ENCODE measurements at regions not wholly inside any gene's neighbourhood (a gene's known extent, or its start where the extent isn't known, plus 50 kb on each side); places are given as distances from the start of the nearest gene placed in this dataset.
A peak's percentile ranks its signal among the peaks of the same experiment; 100 is the strongest.
"Not testable (repeated sequence)": the region's sequence is repeated elsewhere in the genome, so short reads cannot be mapped to it uniquely, and the experiment has no call there.

DNA sequence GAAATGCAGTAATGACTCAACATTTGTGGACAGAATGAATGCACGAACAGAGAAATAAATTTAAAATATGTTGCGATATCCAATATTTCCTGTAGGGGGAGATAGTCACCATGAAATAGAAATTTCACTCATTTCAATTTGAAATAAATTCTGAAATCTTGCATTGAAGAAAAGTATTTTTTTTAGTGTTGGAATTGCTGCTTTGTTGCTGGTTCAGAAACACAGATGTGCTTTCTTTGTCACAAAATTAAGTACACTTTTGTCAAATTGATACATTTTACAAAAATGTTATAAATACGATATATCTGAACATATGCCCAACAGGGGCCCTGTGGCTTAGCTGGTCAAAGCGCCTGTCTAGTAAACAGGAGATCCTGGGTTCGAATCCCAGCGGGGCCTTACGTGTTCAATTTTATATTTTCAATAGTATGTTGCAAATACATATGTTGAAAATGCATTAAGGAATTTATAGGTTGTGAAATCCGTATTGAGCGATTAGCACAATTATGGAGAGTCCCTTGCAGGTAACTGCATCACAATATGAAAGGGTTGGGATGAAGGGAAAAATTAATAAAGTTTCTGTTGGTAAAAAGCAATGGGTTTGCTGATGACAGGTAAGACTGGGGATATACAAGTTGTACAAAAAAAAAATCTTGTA, 85.4 kb upstream of the PRSS16 start:
- peak; percentile 43 to 73 (median 66) for DNase-seq

DNA sequence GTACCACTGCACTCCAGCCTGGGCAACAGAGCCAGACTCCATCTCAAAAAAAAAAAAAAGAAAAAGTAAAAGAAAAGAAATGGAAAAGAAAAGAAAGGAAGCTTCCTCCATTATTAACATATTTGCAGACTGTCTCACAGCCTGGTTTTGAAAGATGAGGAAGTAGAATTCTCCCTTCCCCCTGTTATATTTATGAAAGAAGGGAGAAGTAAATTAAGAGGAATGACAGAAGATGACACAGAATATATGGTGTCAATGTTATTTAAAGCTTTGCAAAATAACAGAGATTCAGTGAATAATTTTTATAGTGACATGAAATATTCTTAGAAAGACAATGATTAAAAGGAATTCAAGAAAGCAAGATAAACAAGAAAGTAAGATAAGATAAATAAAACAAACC, 83.7 kb upstream of the PRSS16 start:
- peak in 2 of 4 experiments; percentile 60 to 61 for DNase-seq

DNA sequence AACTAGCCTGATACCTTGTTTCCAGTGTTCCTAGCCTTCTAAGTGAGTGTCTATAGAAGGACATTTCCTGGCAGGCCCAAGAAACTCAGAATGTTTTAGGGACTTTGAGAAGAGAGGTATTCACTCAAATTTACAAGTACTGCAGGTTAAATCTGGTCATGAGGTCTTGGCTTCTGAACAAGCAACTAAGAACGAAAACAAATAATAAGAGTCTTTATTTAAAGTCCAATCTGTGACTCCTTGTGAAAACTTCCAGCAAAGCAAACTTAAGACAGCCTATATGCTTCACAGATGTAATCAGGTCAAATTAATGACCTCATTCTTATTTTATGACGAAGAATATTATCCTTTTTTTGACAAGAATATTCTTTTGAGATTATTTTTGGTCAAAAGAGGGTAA, 79.4 kb upstream of the PRSS16 start:
- no peak for DNase-seq

DNA sequence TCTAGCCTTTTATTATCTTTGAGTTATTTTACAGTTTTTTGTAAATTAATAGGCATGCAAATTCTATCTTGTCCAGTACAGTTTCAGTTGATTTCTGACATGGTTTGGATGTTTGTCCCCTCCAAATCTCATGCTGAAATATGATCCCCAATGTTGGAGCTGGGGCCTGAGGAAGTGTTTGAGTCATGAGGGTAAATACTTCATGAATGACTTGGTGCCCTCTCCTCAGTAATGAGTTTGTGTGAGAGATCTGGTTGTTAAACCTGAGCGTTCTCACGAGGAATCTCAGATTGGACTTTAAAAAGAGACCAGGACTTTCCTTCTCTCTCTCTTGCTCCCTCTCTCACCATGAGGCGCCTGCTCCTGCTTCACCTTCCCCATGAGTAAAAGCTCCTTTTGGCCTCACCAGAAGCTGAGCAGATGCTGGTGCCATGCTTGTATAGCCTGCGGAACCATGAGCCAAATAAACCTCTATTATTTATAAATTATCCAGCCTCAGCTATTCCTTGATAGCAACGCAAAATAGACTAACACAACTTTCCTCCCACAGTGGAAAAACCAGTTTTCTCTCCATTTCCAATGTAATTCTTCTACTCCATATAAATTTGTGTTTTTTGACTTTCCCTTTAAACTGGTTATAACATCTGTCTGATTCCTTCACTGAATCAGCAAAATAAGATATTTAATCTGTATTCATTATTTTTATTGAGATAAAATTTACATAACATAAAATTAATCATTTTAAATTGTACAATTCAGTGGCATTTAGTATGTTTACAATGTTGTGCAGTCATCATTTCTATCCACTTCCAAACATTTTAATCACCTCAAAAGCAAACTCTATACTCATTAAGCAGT, 78.7 kb upstream of the PRSS16 start:
- no peak for DNase-seq

DNA sequence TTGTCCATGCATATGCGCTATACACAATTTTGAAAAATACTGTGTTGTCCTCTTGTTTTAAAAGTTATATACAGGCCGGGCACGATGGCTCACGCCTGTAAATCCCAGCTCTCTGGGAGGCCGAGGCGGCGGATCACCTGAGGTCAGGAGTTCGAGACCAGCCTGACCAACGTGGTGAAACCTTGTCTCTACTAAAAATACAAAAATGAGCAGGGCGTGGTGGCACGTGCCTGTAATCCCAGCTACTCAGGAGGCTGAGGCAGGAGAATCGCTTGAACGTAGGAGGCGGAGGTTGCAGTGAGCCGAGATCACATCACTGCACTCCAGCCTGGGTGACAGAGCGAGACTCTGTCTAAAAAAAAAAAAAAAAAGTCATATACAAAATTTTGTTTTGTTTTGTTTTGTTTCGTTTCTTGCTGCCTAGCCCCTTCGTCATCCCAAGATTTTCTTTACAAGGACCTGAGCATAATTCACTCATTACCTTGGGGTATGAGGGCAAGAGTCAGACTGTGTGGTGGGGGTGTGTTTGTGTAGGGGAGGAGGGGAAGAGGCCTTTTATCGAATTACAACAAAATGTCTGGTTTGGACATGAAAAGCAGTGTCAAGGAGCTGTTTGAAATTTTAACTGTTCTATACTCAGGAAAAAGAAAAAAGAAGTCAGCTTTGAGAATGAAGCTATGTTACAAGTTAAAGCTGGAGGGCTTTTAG, 74.8 kb upstream of the PRSS16 start:
- not testable (repeated sequence) for DNase-seq

DNA sequence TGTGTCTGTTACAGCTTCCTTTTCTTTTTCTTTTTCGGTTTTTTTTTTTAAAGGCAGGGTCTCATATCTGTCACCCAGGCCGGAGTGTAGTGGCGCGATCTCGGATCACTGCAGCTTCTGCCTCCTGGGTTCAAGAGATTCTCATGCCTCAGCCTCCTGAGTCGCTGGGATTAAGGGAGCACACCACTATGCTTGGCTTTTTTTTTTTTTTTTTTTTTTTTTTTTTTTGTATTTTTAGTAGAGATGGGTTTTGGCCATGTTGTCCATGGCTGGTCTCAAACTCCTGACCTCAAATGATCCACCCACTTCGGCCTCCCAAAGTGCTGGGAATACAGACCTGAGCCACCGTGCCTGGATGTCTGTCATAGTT, 74.3 kb upstream of the PRSS16 start:
- not testable (repeated sequence) for DNase-seq

DNA sequence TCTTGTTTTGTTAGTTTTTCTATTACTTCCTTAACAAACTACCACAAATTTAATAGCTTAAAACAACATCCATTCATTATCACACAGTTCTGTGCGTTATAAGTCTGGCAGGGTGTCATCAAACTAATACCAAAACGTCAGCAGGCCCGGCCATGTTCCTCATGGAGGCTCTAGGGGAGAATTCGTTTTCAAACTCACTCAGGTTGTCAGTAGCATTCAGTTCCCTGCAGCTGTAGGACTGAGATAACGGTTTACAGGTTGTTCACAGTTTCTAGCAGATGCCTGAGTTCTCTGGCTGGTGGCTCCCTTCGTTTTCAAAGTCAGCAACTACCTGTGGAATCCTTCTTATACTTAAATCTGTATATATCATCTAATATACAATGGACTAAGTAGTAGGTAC, 72.5 kb upstream of the PRSS16 start:
- DNase-seq = no peak

DNA sequence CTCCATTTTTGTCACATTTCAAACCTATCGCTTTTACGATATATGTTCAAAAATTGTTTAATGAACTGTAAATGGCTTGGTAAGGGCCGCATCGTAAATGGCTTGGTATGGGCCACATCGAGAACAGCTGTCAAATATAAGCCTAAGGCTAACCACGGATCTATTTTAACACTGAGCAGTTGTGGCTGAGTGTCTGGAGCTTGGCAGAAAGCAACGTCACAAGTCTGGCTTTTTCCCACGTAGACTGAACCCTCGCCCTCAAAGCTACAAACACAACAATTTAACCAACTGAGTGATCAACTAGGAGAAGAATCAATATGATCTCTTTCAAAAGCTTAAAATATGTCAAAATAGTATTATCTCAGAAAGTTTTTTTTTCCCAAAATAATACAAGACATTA, 71.4 kb upstream of the PRSS16 start:
- no peak for DNase-seq

DNA sequence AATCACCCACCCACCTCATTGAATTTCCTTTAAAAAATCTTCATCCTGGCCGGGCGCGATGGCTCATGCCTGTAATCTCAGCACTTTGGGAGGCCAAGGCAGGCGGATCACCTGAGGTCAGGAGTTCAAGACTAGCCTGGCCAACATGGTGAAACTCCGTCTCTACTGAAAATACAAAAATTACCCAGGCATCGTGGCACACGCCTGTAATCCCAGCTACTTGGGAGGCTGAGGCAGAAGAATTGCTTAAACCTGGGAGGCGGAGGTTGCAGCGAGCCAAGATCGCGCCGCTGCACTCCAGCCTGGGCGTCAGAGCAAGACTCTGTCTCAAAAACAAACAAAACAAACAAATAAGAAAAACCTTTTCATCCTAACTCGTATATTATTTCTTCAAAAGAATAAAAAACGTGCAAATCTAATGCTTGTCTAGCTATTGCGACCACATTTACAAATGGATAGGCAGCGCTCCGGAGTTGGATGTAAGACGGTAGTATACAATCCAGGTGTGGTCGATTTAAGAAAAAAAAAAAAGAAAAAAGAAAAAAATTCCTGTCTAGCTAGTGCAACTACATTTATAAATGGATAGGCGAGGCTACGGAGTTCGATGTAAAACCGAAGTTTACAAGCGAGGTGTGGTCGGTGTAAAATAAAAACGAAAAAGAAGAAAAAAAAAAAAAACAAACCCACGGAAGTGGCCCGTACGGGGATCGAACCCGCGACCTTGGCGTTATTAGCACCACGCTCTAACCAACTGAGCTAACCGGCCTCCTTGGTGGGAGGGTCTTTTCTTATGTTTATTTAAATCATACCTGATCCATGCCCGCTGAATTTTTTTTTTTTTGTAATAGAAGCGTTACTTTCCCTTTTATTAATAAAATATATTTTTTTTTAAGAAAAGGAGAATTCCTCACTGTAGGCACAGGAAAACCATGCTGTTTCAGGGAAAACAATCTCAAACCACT, 70.7 kb upstream of the PRSS16 start:
- peak; percentile 58 to 79 (median 76) for DNase-seq

DNA sequence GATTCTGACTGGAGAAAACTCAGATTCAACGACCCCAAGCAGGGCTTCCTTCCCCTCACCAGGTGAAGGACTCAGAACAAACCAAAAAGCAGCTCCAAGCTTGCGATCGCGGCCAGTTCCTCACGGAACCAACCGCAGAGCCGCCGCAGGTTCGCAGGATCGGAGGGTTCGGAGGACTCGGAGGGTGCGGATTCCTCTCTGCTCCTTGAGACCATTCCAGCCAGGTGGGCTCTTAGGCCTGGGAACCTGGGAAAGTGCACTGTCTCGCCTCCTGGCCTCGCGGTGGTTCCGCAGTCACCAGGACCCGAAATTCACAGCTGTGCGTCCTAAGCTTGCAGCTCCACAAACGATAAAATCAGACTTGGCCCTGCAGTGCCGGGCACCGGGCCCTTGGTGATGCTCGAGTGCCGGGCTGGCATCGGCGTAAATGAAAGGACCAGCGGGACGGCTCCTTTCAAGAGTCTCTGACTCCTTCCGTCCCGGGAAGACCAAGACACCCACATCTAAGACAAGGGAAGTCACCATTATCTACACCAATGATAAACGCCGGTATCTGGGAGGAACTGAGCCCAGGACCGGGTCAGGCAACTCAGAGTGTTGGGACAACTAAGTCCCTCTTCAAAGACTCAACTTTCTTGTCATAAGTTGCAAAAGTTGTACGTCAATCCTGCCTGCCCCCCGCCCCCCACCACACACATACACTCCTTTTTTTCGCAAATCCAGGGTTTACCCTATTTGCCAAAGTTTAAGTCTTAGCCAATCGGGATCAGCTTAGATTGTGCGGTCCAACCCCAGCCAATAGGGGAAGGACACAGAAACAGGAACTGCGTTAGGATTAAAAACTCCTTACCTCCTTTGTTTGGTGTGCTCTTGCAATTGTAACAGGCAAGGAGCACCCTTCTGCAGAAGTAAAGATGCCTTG, 69.8 kb upstream of the PRSS16 start:
- DNase-seq = peak; percentile 87 to 92 (median 90)

DNA sequence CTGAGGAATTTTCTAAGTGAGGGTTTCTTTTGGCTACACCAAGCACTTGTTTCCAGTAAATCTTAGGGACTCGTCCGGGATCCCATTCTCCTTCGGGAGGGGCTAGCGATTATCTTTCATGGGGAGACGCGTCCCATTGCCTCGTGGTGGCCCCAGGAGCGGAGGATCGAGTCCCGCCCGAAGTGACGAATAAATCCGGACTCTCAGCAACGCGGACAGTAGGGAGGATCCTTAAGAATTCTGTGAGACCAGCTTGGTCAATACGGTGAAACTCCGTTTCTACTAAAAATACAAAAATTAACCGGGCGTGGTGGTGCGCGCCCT, 69.1 kb upstream of the PRSS16 start:
- no peak for DNase-seq

DNA sequence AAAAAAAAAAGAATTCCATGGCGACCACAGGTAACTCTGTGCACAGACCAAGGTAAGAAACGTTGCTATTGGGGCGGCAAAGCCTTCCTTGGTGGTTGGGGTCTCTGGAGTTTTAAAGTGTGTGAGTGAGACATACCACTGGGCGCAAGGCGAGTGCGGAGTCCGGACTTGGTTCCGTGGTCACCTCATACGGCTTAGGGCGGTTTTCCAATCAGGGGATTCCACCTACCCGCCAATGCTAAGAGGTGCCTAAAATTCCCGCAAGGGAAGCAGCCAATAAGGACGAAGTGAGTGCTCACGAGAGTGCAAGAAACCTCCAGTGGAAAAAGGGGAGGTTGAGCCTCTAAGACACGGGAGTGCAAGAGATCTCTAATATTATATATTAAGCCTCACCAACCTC, 68.6 kb upstream of the PRSS16 start:
- DNase-seq = no peak

DNA sequence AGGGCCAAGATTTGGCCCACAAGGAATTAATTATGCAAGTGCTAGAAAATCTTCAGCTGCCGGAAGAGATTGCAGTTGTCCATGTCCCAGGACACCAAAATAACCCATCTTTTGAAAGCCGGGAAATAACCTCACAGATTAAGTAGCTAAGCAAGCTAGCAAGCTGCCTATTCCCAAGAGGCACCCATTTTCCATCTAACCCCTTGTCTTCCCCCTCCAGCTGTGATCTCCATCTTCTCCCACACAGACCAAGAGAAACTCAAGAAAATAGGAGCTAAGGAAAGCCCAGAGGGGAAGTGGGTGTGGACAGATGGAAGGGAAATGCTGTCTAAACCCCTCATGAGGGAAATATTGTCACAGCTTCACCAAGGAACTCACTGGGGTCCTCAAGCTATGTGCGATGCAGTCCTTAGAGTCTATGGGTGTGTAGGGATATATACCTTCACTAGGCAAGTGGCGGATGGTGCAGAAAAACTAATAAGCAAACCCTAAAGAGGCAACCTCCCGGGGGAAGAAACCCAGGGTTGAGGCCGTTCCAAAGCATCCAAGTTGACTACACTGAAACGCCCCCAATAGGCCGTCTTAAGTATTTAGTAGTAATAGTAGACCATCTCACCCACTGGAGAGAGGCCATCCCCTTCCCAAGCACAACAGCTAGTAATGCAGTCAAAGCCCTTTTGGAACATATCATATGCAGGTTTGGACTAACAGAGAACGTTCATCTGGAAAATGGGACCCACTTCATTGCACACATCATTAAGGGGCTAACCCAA, 64.3 kb upstream of the PRSS16 start:
- no peak for DNase-seq

DNA sequence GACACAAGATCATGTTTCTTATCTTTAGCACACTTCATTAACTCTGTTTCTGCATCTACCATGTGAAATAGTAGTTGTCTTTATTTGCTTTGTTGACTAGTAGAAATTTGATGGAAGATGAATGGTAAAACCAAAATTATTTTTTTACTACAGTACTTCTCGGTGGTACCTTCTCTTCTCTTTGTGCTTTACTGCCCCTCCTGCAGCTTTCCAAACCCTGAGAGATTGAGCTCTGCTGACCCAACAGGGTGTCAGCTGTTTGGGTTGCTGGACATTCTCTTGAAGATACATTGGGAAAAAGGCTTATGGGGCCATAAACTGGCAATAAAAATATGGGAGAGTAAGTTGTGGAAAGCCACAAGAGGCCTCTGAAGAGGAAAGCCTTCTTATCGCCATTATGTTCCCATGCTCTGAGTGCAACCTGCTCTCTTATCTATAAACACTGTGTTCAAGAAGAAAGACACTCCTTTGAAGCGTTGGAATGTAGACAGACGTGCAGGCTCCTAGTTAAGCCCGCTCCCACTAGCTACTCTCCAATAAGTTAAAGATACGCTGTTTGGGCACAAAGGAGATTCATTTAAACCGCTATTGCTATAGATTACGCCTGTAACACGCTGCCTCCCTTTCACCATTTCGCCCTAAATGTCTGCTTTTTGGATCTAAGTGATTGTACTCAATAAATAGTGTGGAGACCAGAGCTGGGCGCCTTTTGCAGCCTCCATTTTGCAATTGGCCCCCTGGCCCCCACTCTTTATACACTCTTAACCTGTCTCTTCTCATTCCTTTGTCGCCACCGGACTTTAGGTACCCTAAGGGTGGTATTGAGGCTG, 60.1 kb upstream of the PRSS16 start:
- no peak for DNase-seq

DNA sequence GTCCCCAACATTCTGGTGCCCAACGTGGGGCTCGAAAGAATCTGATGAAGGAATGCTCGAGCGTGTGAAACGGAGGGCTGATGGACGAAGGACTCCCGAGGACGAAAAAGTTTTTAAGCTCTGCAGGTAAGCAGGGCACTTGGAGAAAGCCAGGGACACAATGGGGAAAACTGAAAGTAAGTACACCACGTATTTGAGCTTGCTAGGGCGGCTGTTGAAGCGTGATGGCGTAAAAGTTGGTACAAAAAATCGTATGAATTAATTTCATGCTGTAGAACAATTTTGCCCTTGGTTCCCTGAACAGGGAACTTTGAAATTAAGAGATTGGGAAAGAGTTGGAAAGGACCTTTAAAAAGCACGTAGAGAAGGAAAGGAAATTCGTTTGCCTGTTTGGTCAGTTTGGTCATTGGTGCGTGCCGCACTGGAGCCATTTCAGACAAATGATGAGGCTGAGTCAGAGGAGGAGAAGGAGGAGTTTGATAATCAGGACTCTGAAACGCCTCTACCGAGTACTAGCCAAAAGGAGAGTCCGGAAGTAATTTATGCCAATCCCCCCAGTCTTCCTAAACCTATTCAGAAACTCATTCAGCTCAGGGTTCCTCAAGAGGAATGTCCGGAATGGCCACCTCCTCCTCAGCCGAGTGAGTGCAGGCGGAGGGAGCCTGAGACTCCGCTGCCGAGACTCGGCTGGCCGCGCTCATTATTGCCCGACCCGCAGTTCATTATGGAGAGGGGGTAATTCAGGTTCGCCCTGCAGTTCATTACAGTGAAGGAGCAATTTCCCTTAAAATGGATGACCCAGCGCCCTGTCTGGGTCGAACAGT, 59.2 kb upstream of the PRSS16 start:
- peak; percentile 50 to 71 (median 68) for DNase-seq

DNA sequence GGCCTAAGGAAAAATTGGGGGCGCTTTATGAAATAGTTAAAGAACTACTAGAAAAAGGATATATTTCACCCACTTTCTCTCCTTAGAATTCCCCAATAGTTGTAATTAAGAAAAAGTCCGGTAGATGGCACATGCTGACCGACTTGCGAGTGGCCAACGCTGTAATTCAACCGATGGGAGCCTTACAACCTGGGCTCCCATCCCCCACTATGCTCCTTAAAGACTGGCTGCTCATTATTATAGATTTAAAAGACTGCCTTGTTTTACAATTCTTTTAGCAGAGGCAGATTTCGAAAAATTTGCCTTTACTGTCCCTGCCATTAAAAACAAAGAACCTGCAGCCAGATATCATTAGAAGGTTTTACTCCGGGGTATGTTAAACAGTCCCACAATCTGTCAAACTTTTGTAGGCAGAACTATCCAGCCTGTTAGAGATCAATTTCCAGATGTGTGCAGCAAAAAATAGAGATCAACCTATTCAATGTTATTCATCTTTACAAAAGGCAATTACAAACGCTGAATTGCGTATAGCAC, 58.5 kb upstream of the PRSS16 start:
- peak; percentile 69 to 86 (median 79) for DNase-seq

DNA sequence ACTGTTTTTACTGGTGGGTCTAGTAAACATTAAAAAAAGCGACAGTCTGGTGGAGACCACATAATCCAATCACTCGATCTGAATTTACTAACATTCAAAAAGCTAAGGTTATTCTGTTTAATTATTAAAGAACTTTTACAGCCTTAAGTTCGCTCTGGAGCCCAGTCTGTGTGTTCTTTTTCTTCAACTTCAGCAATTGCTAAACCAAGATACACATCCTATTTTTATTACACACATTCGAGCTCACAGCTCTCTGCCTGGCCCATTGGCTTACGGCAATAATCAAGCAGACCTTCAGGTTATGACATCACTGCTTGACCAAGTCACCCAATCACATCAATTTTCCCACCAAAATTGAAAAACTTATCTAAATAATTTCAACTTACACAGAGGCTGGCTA, 57.4 kb upstream of the PRSS16 start:
- no peak for DNase-seq

DNA sequence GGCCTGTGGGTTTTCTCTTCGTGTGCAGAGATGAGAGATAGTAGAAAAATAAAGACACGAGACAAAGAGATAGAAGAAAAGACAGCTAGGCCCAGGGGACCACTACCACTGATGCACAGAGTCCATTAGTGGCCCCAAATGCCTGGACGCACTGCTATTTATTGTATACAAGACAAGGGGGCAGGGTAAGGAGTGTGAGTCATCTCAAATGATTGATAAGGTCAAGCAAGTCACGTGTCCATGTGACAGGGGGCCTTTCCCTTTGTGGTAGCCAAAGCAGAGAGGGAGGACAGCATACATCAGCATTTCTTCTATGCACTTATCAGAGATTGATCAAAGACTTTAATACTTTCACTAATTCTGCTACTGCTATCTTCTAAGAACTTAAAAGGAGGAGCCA, 53.0 kb upstream of the PRSS16 start:
- DNase-seq = not testable (repeated sequence)

Measured in suppressor macrophage (primary cell).